ENCODE measurements at regions not wholly inside any gene's neighbourhood (a gene's known extent, or its start where the extent isn't known, plus 50 kb on each side); places are given as distances from the start of the nearest gene placed in this dataset.

GRCh38 chr19:29405728-29405995, 120.1 kb upstream of the VSTM2B start:
- no peak for DNase-seq (ENCODE audit: low spot score, unreplicated experiment)
- H3K27ac Mint-ChIP-seq = no peak overlapping the region
- H3K9me3 Mint-ChIP-seq (ENCODE audit: low read depth) = no peaks in the 10 kb centered on the region
- H3K36me3 Mint-ChIP-seq (ENCODE audit: insufficient read depth) = no peaks in the 10 kb centered on the region
- H3K4me3 Mint-ChIP-seq (ENCODE audit: low read depth) = no peak overlapping the region
- H3K4me1 Mint-ChIP-seq (ENCODE audit: low read depth) = peaks cover 2% of the 10 kb centered on the region
- peaks cover 26% of the 10 kb centered on the region for H3K27me3 Mint-ChIP-seq
- TF ChIP-seq CTCF (IDR thresholded peaks at IDR 0.05; ENCODE audit: unreplicated experiment) = no peak

- peaks cover 2% of the 10 kb centered on the region for H3K4me1 Mint-ChIP-seq (ENCODE audit: low read depth)
- no peak for TF ChIP-seq CTCF (IDR thresholded peaks at IDR 0.05; ENCODE audit: unreplicated experiment)
- DNase-seq (ENCODE audit: low spot score, unreplicated experiment) = no peak
- H3K4me3 Mint-ChIP-seq (ENCODE audit: low read depth) = no peak overlapping the region
- H3K36me3 Mint-ChIP-seq (ENCODE audit: insufficient read depth) = no peaks in the 10 kb centered on the region
- no peaks in the 10 kb centered on the region for H3K9me3 Mint-ChIP-seq (ENCODE audit: low read depth)
- H3K27ac Mint-ChIP-seq = no peak overlapping the region
- peaks cover 19% of the 10 kb centered on the region for H3K27me3 Mint-ChIP-seq
Measured at GRCh38 chr19:29409076-29409862, 116.5 kb upstream of the VSTM2B start.

- H3K27ac Mint-ChIP-seq = no peak overlapping the region
- TF ChIP-seq CTCF (IDR thresholded peaks at IDR 0.05; ENCODE audit: unreplicated experiment) = no peak
- no peak for DNase-seq (ENCODE audit: low spot score, unreplicated experiment)
- no peak overlapping the region for H3K4me3 Mint-ChIP-seq (ENCODE audit: low read depth)
- H3K27me3 Mint-ChIP-seq = peaks cover 21% of the 10 kb centered on the region
- no peaks in the 10 kb centered on the region for H3K9me3 Mint-ChIP-seq (ENCODE audit: low read depth)
- no peaks in the 10 kb centered on the region for H3K4me1 Mint-ChIP-seq (ENCODE audit: low read depth)
- no peaks in the 10 kb centered on the region for H3K36me3 Mint-ChIP-seq (ENCODE audit: insufficient read depth)
Measured at GRCh38 chr19:29410601-29411000, 115.2 kb upstream of the VSTM2B start.

GRCh38 chr19:29411113-29411581, 114.6 kb upstream of the VSTM2B start:
- H3K4me3 Mint-ChIP-seq (ENCODE audit: low read depth) = no peak overlapping the region
- H3K27ac Mint-ChIP-seq = peak overlapping the region; percentile 79

GRCh38 chr19:29413435-29413834, 112.4 kb upstream of the VSTM2B start:
- Mint-ChIP-seq H3K9me3 (ENCODE audit: low read depth) (no peaks in the 10 kb centered on the region), H3K4me1 (ENCODE audit: low read depth) (no peaks in the 10 kb centered on the region), H3K36me3 (ENCODE audit: insufficient read depth) (no peaks in the 10 kb centered on the region), H3K27me3 (peaks cover 17% of the 10 kb centered on the region), H3K4me3 (ENCODE audit: low read depth) (no peak overlapping the region), H3K27ac (no peak overlapping the region)
- no peak for DNase-seq (ENCODE audit: low spot score, unreplicated experiment)
- no peak for TF ChIP-seq CTCF (IDR thresholded peaks at IDR 0.05; ENCODE audit: unreplicated experiment)

More at GRCh38 chr19:29411113-29411581, 114.6 kb upstream of the VSTM2B start:
- H3K27me3 Mint-ChIP-seq = peaks cover 21% of the 10 kb centered on the region
- no peaks in the 10 kb centered on the region for H3K4me1 Mint-ChIP-seq (ENCODE audit: low read depth)
- TF ChIP-seq CTCF (IDR thresholded peaks at IDR 0.05; ENCODE audit: unreplicated experiment) = no peak
- H3K9me3 Mint-ChIP-seq (ENCODE audit: low read depth) = no peaks in the 10 kb centered on the region
- H3K36me3 Mint-ChIP-seq (ENCODE audit: insufficient read depth) = no peaks in the 10 kb centered on the region
- DNase-seq (ENCODE audit: low spot score, unreplicated experiment) = no peak
